Testis (tissue), 2 donors: ENCODE measurements at regions not wholly inside any gene's neighbourhood (a gene's known extent, or its start where the extent isn't known, plus 50 kb on each side); places are given as distances from the start of the nearest gene placed in this dataset.
"Not testable (repeated sequence)": the region's sequence is repeated elsewhere in the genome, so short reads cannot be mapped to it uniquely, and the experiment has no call there.

ENCODE experiments used
- DNase-seq: peaks from one replicate; pipeline ENCODE4 v3.0.0-alpha.2; 2019
- H3K27ac ChIP-seq, 2 donors: fragments of 200-600 bp; sonication (generic); one replicate each; pipeline ENCODE4 v1.5.1; 2019
- H3K27me3 ChIP-seq: fragments of 200-600 bp; sonication (generic); one replicate; pipeline ENCODE4 v1.5.1; 2019
- H3K36me3 ChIP-seq: fragments of 200-600 bp; sonication (generic); one replicate; pipeline ENCODE4 v1.5.1; 2017; ENCODE audit warnings: low read depth; ENCODE audit errors: missing control alignments
- H3K4me1 ChIP-seq: fragments of 200-600 bp; sonication (generic); one replicate; pipeline ENCODE4 v1.5.1; 2019
- H3K4me3 ChIP-seq, 2 donors: fragments of 200-600 bp; sonication (generic); one replicate each; pipeline ENCODE4 v1.5.1; 2017 to 2019
- H3K9me3 ChIP-seq: fragments of 200-600 bp; sonication (generic); one replicate; pipeline ENCODE4 v1.5.1; 2017
- CTCF ChIP-seq, 3 experiments: fragments of 450-650 bp in 2 of 3; fragments of 200-600 bp in 1 of 3; sonication (generic) in 1 of 3; IDR thresholded peaks; one replicate each; pipeline ENCODE4 v1.5.1; 2016 to 2019; ENCODE audit warnings: antibody characterized with exemption in 3 of 3, mild to moderate bottlenecking in 2 of 3, moderate library complexity in 1 of 3
- POLR2A ChIP-seq: fragments of 450-650 bp; IDR thresholded peaks from one replicate; pipeline ENCODE4 v1.6.1; 2017; ENCODE audit warnings: antibody characterized with exemption, mild to moderate bottlenecking, moderate library complexity
- WGBS, 2 donors: methylation state at CpG; one replicate each; pipeline ENCODE4 v1.1.5; 2018; 5-methylcytosine and 5-hydroxymethylcytosine counted together
- intact Hi-C: fragments of 100-400 bp; cut with DNase I; formaldehyde crosslinking; loops from one replicate; pipeline ENCODE4 v1.15.1; 2023; ENCODE audit warnings: low total_unique reads

GRCh38 chr13:50747737-50748350 lies 95.6 kb downstream of the DLEU7 start:
- intact Hi-C loops, result no loop called here
- DNase-seq, result no peak
- H3K27me3 ChIP-seq, result no peaks in the 10 kb centered on the region
- no peaks in the 10 kb centered on the region for H3K9me3 ChIP-seq
- TF ChIP-seq CTCF (IDR thresholded peaks at IDR 0.05) (no peak), POLR2A (no peak)
- no peak overlapping the region for H3K27ac ChIP-seq
- no peaks in the 10 kb centered on the region for H3K36me3 ChIP-seq
- H3K4me1 ChIP-seq, result no peaks in the 10 kb centered on the region
- H3K4me3 ChIP-seq, result no peak overlapping the region
- 60 to 72% methylated on average over 3 of the region's 3 CpGs for WGBS, 2 donors

- H3K4me1 ChIP-seq, H3K27me3 ChIP-seq, intact Hi-C loops, DNase-seq, H3K4me3 ChIP-seq, H3K9me3 ChIP-seq, H3K36me3 ChIP-seq, H3K27ac ChIP-seq: not testable (repeated sequence)
- 76% methylated on average over 16 of the region's 17 CpGs; no CpG with 5 or more reads in 1 of the 2 donors for WGBS, 2 donors
Observed at GRCh38 chr13:50753221-50753620, 90.3 kb downstream of the DLEU7 start.

GRCh38 chr13:50755862-50756685 lies 87.4 kb downstream of the DLEU7 start:
- H3K9me3 ChIP-seq, H3K4me1 ChIP-seq, intact Hi-C loops, H3K36me3 ChIP-seq, H3K27ac ChIP-seq, DNase-seq, H3K27me3 ChIP-seq, H3K4me3 ChIP-seq: not testable (repeated sequence)
- WGBS, 2 donors, result 80 to 88% methylated on average over 5 to 8 of the region's 8 CpGs

- no peaks in the 10 kb centered on the region for H3K4me1 ChIP-seq
- H3K27ac ChIP-seq, result no peak overlapping the region
- no peak overlapping the region for H3K4me3 ChIP-seq
- H3K9me3 ChIP-seq, result no peaks in the 10 kb centered on the region
- intact Hi-C loops, result no loop called here
- no peak for TF ChIP-seq POLR2A
- no peaks in the 10 kb centered on the region for H3K36me3 ChIP-seq
- no peaks in the 10 kb centered on the region for H3K27me3 ChIP-seq
- WGBS, 2 donors, result 89 to 95% methylated on average over 3 of the region's 3 CpGs
- no peak for DNase-seq
Observed at GRCh38 chr13:50757008-50757407, 86.5 kb downstream of the DLEU7 start.

GRCh38 chr13:50758796-50759195 lies 84.7 kb downstream of the DLEU7 start:
- Histone ChIP-seq H3K36me3 (no peaks in the 10 kb centered on the region), H3K9me3 (no peaks in the 10 kb centered on the region), H3K4me3 (no peak overlapping the region), H3K27ac (no peak overlapping the region), H3K4me1 (no peaks in the 10 kb centered on the region), H3K27me3 (no peaks in the 10 kb centered on the region)
- 92% methylated on average over 1 of the region's 1 CpG for WGBS, 2 donors
- DNase-seq, result no peak
- TF ChIP-seq POLR2A (no peak), CTCF (IDR thresholded peaks at IDR 0.05) (no peak)
- intact Hi-C loops, result no loop called here

- H3K9me3 ChIP-seq, result no peaks in the 10 kb centered on the region
- no peak overlapping the region for H3K27ac ChIP-seq
- 76 to 85% methylated on average over 1 of the region's 1 CpG for WGBS, 2 donors
- H3K4me3 ChIP-seq, result no peak overlapping the region
- H3K27me3 ChIP-seq, result no peaks in the 10 kb centered on the region
- no peaks in the 10 kb centered on the region for H3K4me1 ChIP-seq
- H3K36me3 ChIP-seq, result no peaks in the 10 kb centered on the region
- intact Hi-C loops, result no loop called here
- DNase-seq, result no peak
- TF ChIP-seq POLR2A (no peak), CTCF (IDR thresholded peaks at IDR 0.05) (no peak)
Observed at GRCh38 chr13:50760751-50761150, 82.7 kb downstream of the DLEU7 start.
